Right ventricle myocardium superior (tissue), 1 donor: ENCODE measurements at regions not wholly inside any gene's neighbourhood (a gene's known extent, or its start where the extent isn't known, plus 50 kb on each side); places are given as distances from the start of the nearest gene placed in this dataset.
"Not testable (repeated sequence)": the region's sequence is repeated elsewhere in the genome, so short reads cannot be mapped to it uniquely, and the experiment has no call there.

ENCODE experiments used
- ATAC-seq: fragments of 200-7000 bp; cut with Tn5 transposase; one replicate; pipeline ENCODE4 v1.9.1; 2020; ENCODE audit warnings: mild to moderate bottlenecking; ENCODE audit not compliant: poor library complexity
- DNase-seq: peaks from one replicate; pipeline ENCODE4 v3.0.0-alpha.2; 2020
- intact Hi-C: fragments of 100-400 bp; cut with DNase I; formaldehyde crosslinking; loops from one replicate; pipeline ENCODE4 v1.11.2; 2022
- donor health status: DM: no; HTN: yes; CAD: no; lungs with severe emphysema.

GRCh38 chr18:33837191-33837590 lies 259.2 kb downstream of the ASXL3 start:
- intact Hi-C loops, result no loop called here
- ATAC-seq, result no peak

GRCh38 chr18:33836564-33836963 lies 258.5 kb downstream of the ASXL3 start:
- DNase-seq (no peak), ATAC-seq (no peak)
- intact Hi-C loops, result no loop called here

More at GRCh38 chr18:33837191-33837590, 259.2 kb downstream of the ASXL3 start:
- DNase-seq, result no peak

GRCh38 chr18:33835419-33835818 lies 257.4 kb downstream of the ASXL3 start:
- DNase-seq (no peak), ATAC-seq (no peak)
- intact Hi-C loops, result no loop called here

- intact Hi-C loops, result no loop called here
- ATAC-seq (no peak), DNase-seq (no peak)
Observed at GRCh38 chr18:33833842-33834241, 255.8 kb downstream of the ASXL3 start.

GRCh38 chr18:33831424-33831823 lies 253.4 kb downstream of the ASXL3 start:
- no peak for DNase-seq
- no peak for ATAC-seq
- intact Hi-C loops, result no loop called here

- intact Hi-C loops, result no loop called here
Observed at GRCh38 chr18:33830213-33830612, 252.2 kb downstream of the ASXL3 start.

GRCh38 chr18:33828949-33829348 lies 250.9 kb downstream of the ASXL3 start:
- intact Hi-C loops, result no loop called here
- no peak for ATAC-seq
- DNase-seq, result no peak

More at GRCh38 chr18:33830213-33830612, 252.2 kb downstream of the ASXL3 start:
- no peak for DNase-seq
- ATAC-seq, result no peak

GRCh38 chr18:33826151-33826550 lies 248.1 kb downstream of the ASXL3 start:
- DNase-seq, result no peak
- intact Hi-C loops, result no loop called here
- no peak for ATAC-seq

GRCh38 chr18:33821503-33821902 lies 243.5 kb downstream of the ASXL3 start:
- intact Hi-C loops, result no loop called here
- no peak for ATAC-seq

GRCh38 chr18:33820517-33821371 lies 242.7 kb downstream of the ASXL3 start:
- ATAC-seq (no peak), DNase-seq (no peak)
- intact Hi-C loops, result no loop called here

More at GRCh38 chr18:33821503-33821902, 243.5 kb downstream of the ASXL3 start:
- DNase-seq, result no peak

- ATAC-seq, DNase-seq, intact Hi-C loops: not testable (repeated sequence)
Observed at GRCh38 chr18:33819692-33820343, 241.8 kb downstream of the ASXL3 start.

GRCh38 chr18:33818145-33818544 lies 240.1 kb downstream of the ASXL3 start:
- no peak for ATAC-seq
- no peak for DNase-seq
- intact Hi-C loops, result no loop called here

- ATAC-seq, result no peak
- intact Hi-C loops, result no loop called here
- no peak for DNase-seq
Observed at GRCh38 chr18:33817096-33817495, 239.1 kb downstream of the ASXL3 start.

GRCh38 chr18:33814546-33814945 lies 236.5 kb downstream of the ASXL3 start:
- DNase-seq (no peak), ATAC-seq (no peak)
- intact Hi-C loops, result no loop called here

GRCh38 chr18:33812186-33812585 lies 234.2 kb downstream of the ASXL3 start:
- ATAC-seq (no peak), DNase-seq (no peak)
- intact Hi-C loops, result no loop called here

- intact Hi-C loops, result no loop called here
- DNase-seq (no peak), ATAC-seq (no peak)
Observed at GRCh38 chr18:33805592-33805991, 227.6 kb downstream of the ASXL3 start.

- DNase-seq, result no peak
- intact Hi-C loops, result no loop called here
Observed at GRCh38 chr18:33804258-33804657, 226.2 kb downstream of the ASXL3 start.

GRCh38 chr18:33803636-33804035 lies 225.6 kb downstream of the ASXL3 start:
- intact Hi-C loops, result no loop called here
- ATAC-seq, result no peak
- DNase-seq, result no peak

More at GRCh38 chr18:33804258-33804657, 226.2 kb downstream of the ASXL3 start:
- ATAC-seq, result no peak

GRCh38 chr18:33802955-33803354 lies 224.9 kb downstream of the ASXL3 start:
- intact Hi-C loops, result no loop called here
- DNase-seq (no peak), ATAC-seq (no peak)
